ENCODE measurements at regions not wholly inside any gene's neighbourhood (a gene's known extent, or its start where the extent isn't known, plus 50 kb on each side); places are given as distances from the start of the nearest gene placed in this dataset.

DNA sequence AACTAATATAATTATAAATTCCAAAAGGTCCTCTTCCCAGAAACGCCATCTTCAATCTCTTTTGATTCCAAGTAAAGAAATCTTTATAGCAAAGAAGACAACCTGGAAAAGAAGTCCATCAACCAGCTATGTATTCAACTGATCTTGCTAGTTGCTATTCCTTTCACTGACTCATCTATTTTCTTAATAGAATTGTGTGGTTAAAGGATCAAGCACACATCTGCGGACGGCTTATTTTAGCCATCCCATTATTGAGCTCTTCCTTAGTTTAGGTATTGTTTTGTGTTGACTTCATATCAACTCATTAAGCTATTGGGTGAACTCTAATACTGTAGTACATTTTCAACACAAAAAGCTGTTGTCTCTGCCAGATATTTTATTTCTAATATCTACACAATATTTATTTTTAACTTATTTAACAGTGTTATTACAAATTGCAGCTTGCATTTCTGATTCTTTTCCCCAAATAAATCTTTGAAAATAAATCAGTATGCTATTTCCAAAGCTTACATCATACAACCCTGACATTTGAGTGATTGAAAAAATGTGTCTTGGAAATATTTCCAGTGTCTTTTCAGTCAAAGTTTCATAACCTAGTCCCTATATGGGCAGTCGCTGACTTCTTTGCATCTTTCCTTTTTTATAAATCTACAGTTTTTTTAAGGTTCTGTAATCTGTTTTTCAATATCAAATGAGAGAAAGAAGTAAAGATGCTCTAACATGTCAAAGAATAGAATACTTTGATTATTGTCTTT, 158.8 kb upstream of the SPRY2 start:
- TF ChIP-seq EZH2phosphoT487 (IDR thresholded peaks at IDR 0.05; ENCODE audit: borderline replicate concordance, low read length) (no peak), EZH2 (IDR thresholded peaks at IDR 0.05; ENCODE audit: low read length, unreplicated experiment) (no peak)
- TF ChIP-seq, protein P1, sequence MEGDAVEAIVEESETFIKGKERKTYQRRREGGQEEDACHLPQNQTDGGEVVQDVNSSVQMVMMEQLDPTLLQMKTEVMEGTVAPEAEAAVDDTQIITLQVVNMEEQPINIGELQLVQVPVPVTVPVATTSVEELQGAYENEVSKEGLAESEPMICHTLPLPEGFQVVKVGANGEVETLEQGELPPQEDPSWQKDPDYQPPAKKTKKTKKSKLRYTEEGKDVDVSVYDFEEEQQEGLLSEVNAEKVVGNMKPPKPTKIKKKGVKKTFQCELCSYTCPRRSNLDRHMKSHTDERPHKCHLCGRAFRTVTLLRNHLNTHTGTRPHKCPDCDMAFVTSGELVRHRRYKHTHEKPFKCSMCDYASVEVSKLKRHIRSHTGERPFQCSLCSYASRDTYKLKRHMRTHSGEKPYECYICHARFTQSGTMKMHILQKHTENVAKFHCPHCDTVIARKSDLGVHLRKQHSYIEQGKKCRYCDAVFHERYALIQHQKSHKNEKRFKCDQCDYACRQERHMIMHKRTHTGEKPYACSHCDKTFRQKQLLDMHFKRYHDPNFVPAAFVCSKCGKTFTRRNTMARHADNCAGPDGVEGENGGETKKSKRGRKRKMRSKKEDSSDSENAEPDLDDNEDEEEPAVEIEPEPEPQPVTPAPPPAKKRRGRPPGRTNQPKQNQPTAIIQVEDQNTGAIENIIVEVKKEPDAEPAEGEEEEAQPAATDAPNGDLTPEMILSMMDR (conservative IDR thresholded peaks at IDR 0.05; ENCODE audit: low read depth, low read length): no peak
- POLR2A ChIA-PET (ENCODE audit: unreplicated experiment): no interaction called here
- Histone ChIP-seq H3K27me3 (ENCODE audit: low read length) (no peaks in the 10 kb centered on the region), H3F3A (ENCODE audit: low read length, unreplicated experiment) (no peaks in the 10 kb centered on the region), H3K79me2 (ENCODE audit: low read length) (no peaks in the 10 kb centered on the region), H3K4me1 (ENCODE audit: insufficient read depth, low read length) (no peaks in the 10 kb centered on the region), H2AFZ (ENCODE audit: low read length) (no peak overlapping the region), H3K27ac (ENCODE audit: low read length) (no peak overlapping the region), H4K20me1 (ENCODE audit: low read length) (no peaks in the 10 kb centered on the region), H3K4me2 (ENCODE audit: low read length) (no peak overlapping the region), H3K9me2 (replicated peaks; ENCODE audit: low read length) (no peaks in the 10 kb centered on the region), H3K9ac (ENCODE audit: low read length) (no peak overlapping the region), H3K36me3 (ENCODE audit: low read depth, low read length) (no peaks in the 10 kb centered on the region), H3K9me3 (ENCODE audit: low read length) (no peaks in the 10 kb centered on the region), H3K4me3 (ENCODE audit: low read length) (no peak overlapping the region)
- BruUV-seq (replicated peaks): no TSS peak
- CTCF ChIA-PET: interaction anchor here (0.6 kb wide), 1 partner anchor 60 kb away, joined by 4 read pairs; no protein-coding TSS in a partner anchor
- intact Hi-C loops (cut with micrococcal nuclease): no loop called here
- ATAC-seq (no peak), DNase-seq (no peak)

DNA sequence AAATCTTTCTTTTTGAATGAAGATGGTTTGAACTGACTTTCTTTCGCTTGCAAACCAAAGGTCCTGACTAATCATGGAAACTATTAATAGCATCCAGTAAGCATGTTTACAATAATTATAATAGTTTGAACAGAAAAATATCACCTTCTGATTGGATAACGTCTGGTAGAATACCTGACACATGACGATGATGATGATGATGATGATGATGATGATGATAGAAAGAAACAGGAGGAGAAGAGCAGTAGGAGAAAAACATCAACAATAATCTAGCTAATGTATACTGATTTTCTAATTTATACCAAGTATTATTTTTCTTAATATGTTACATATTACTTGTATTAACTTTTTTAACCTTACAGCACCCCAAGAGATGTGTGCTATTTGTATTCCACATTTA, 157.5 kb upstream of the SPRY2 start:
- Histone ChIP-seq H3K4me1 (ENCODE audit: insufficient read depth, low read length) (no peaks in the 10 kb centered on the region), H3K27ac (ENCODE audit: low read length) (no peak overlapping the region), H3K9me3 (ENCODE audit: low read length) (no peaks in the 10 kb centered on the region), H3K36me3 (ENCODE audit: low read depth, low read length) (no peaks in the 10 kb centered on the region), H3K9me2 (replicated peaks; ENCODE audit: low read length) (no peaks in the 10 kb centered on the region), H2AFZ (ENCODE audit: low read length) (no peak overlapping the region), H3K27me3 (ENCODE audit: low read length) (no peaks in the 10 kb centered on the region), H4K20me1 (ENCODE audit: low read length) (no peaks in the 10 kb centered on the region), H3K9ac (ENCODE audit: low read length) (no peak overlapping the region), H3K4me2 (ENCODE audit: low read length) (no peak overlapping the region), H3F3A (ENCODE audit: low read length, unreplicated experiment) (no peaks in the 10 kb centered on the region), H3K79me2 (ENCODE audit: low read length) (no peaks in the 10 kb centered on the region), H3K4me3 (ENCODE audit: low read length) (no peak overlapping the region)
- ATAC-seq (no peak), DNase-seq (no peak)
- BruUV-seq (replicated peaks): no TSS peak
- POLR2A ChIA-PET (ENCODE audit: unreplicated experiment): no interaction called here
- CTCF ChIA-PET: no interaction called here
- intact Hi-C loops (cut with micrococcal nuclease): no loop called here
- TF ChIP-seq, protein P1 (conservative IDR thresholded peaks at IDR 0.05; ENCODE audit: low read depth, low read length): no peak
- no peak for TF ChIP-seq EZH2phosphoT487 (IDR thresholded peaks at IDR 0.05; ENCODE audit: borderline replicate concordance, low read length)
- no peak for TF ChIP-seq EZH2 (IDR thresholded peaks at IDR 0.05; ENCODE audit: low read length, unreplicated experiment)

DNA sequence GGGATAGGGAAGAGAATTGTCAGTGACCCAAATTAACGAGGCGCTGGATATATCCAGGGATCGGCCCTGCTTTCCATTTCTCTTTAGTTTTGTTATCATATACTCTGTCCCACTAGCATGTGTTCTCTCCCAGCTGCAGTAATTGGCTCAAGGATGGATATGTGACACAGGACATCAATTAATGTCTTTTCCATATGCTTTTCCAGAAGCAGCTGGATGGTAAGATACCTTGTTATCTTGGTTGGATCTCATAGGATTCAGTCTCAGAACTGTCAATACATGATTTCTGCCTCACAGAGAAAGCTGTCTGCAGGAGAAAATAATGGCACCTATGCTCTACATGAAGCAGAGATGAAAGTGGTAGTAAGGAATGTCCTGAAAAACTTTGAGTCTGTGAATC, 157.1 kb upstream of the SPRY2 start:
- POLR2A ChIA-PET (ENCODE audit: unreplicated experiment): no interaction called here
- CTCF ChIA-PET: no interaction called here
- intact Hi-C loops (cut with micrococcal nuclease): no loop called here

More for the DNA sequence above, 157.1 kb upstream of the SPRY2 start:
- no peaks in the 10 kb centered on the region for H3K9me2 ChIP-seq (replicated peaks; ENCODE audit: low read length)
- BruUV-seq (replicated peaks): no TSS peak
- H3K4me2 ChIP-seq (ENCODE audit: low read length): no peak overlapping the region
- TF ChIP-seq EZH2 (IDR thresholded peaks at IDR 0.05; ENCODE audit: low read length, unreplicated experiment): no peak
- TF ChIP-seq EZH2phosphoT487 (IDR thresholded peaks at IDR 0.05; ENCODE audit: borderline replicate concordance, low read length): no peak
- TF ChIP-seq, protein P1 (conservative IDR thresholded peaks at IDR 0.05; ENCODE audit: low read depth, low read length): no peak
- DNase-seq (no peak), ATAC-seq (no peak)
- H3K79me2 ChIP-seq (ENCODE audit: low read length): no peaks in the 10 kb centered on the region
- no peaks in the 10 kb centered on the region for H3K4me1 ChIP-seq (ENCODE audit: insufficient read depth, low read length)
- H3K27ac ChIP-seq (ENCODE audit: low read length): no peak overlapping the region
- H3K27me3 ChIP-seq (ENCODE audit: low read length): no peaks in the 10 kb centered on the region
- no peaks in the 10 kb centered on the region for H4K20me1 ChIP-seq (ENCODE audit: low read length)
- no peaks in the 10 kb centered on the region for H3K36me3 ChIP-seq (ENCODE audit: low read depth, low read length)
- H3K9me3 ChIP-seq (ENCODE audit: low read length): no peaks in the 10 kb centered on the region
- no peak overlapping the region for H3K4me3 ChIP-seq (ENCODE audit: low read length)
- H3K9ac ChIP-seq (ENCODE audit: low read length): no peak overlapping the region
- no peaks in the 10 kb centered on the region for H3F3A ChIP-seq (ENCODE audit: low read length, unreplicated experiment)
- H2AFZ ChIP-seq (ENCODE audit: low read length): no peak overlapping the region
